OCI-LY3 (cell line): ENCODE measurements at regions not wholly inside any gene's neighbourhood (a gene's known extent, or its start where the extent isn't known, plus 50 kb on each side); places are given as distances from the start of the nearest gene placed in this dataset.
A peak's percentile ranks its signal among the peaks of the same experiment; 100 is the strongest.

Source experiments
- H2AFZ ChIP-seq: fragments of 200-600, 300-600 bp; shearing (Covaris generic); 2 replicates; pipeline ENCODE4 v1.6.0; 2014; ENCODE audit warnings: antibody characterized with exemption, low read depth, low read length
- H3K27ac ChIP-seq: fragments of 200-600, 300-600 bp; sonication (generic); 2 replicates; pipeline ENCODE4 v1.5.1; 2014; ENCODE audit warnings: mild to moderate bottlenecking, low read length, moderate library complexity, mixed read lengths
- H3K27me3 ChIP-seq: fragments of 200-600, 300-600 bp; sonication (generic); 2 replicates; pipeline ENCODE4 v1.6.1; 2014; ENCODE audit warnings: low read depth, low read length, mixed read lengths
- H3K36me3 ChIP-seq: fragments of 200-600, 300-600 bp; sonication (generic); replicated peaks from 2 replicates; pipeline ENCODE3; 2014; ENCODE audit warnings: low read depth, low read length, mixed read lengths
- H3K4me1 ChIP-seq: fragments of 300-600, 200-600 bp; sonication (generic); 2 replicates; pipeline ENCODE4 v1.6.1; 2014; ENCODE audit warnings: low read length, mixed read lengths
- H3K4me2 ChIP-seq: fragments of 200-600, 300-600 bp; sonication (generic); 2 replicates; pipeline ENCODE4 v1.6.1; 2014; ENCODE audit warnings: low read length, mixed read lengths
- H3K4me3 ChIP-seq: fragments of 300-600, 200-600 bp; sonication (generic); 2 replicates; pipeline ENCODE4 v1.5.1; 2014; ENCODE audit warnings: antibody characterized with exemption, mild to moderate bottlenecking, low read length, moderate library complexity
- H3K79me2 ChIP-seq: fragments of 300-600, 200-600 bp; shearing (Covaris generic); 2 replicates; pipeline ENCODE4 v1.6.1; 2014; ENCODE audit warnings: mild to moderate bottlenecking, low read length, mixed read lengths
- H3K9ac ChIP-seq: fragments of 300-600, 200-600 bp; shearing (Covaris generic); 2 replicates; pipeline ENCODE4 v1.6.0; 2014; ENCODE audit warnings: mild to moderate bottlenecking, low read length, moderate library complexity
- H3K9me3 ChIP-seq: fragments of 200-600, 300-600 bp; shearing (Covaris generic); 2 replicates; pipeline ENCODE4 v1.6.1; 2014; ENCODE audit warnings: low read length, mixed read lengths; ENCODE audit not compliant: insufficient read depth
- H4K20me1 ChIP-seq: fragments of 200-600, 300-600 bp; sonication (generic); 2 replicates; pipeline ENCODE4 v1.6.1; 2016; ENCODE audit warnings: low read length, mixed read lengths; ENCODE audit not compliant: insufficient read depth
- EZH2phosphoT487 ChIP-seq: fragments of 200-600 bp; shearing (Covaris generic); IDR thresholded peaks from 2 replicates; pipeline ENCODE4 v1.6.1; 2018; ENCODE audit warnings: antibody characterized with exemption, mixed run types, low read depth
- TF ChIP-seq, protein P1 (sequence below): fragments of 200-600, 300-600 bp; sonication (generic); IDR thresholded peaks from 2 replicates; pipeline ENCODE4 v1.5.1; 2014; ENCODE audit warnings: antibody characterized with exemption, low read length, low read depth

DNA sequence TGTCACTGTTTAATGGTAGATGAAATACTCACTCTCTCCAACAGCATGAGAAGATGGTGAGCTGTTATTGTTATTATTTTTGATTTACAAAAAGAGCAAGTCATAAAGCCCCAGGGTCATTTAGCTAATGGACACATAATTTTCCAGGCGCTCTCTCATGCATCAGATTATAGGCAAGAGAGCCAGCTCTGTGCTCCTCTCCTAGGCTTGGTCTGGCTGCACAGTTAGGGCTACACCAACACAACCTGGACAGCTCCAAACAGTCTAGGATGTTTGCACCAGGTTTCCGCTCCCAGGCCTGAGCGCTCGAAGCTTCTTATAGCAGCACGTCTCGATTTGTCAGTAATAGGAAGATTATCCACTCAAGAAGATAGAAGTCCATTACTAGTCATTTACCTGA, 123.7 kb downstream of the FAM43A start:
- no peak overlapping the region for H3K27ac ChIP-seq
- no peak overlapping the region for H3K4me2 ChIP-seq
- H2AFZ ChIP-seq = no peak overlapping the region
- no peaks in the 10 kb centered on the region for H3K9me3 ChIP-seq
- no peak overlapping the region for H3K9ac ChIP-seq
- no peaks in the 10 kb centered on the region for H3K36me3 ChIP-seq
- TF ChIP-seq EZH2phosphoT487 = no peak
- TF ChIP-seq, protein P1, sequence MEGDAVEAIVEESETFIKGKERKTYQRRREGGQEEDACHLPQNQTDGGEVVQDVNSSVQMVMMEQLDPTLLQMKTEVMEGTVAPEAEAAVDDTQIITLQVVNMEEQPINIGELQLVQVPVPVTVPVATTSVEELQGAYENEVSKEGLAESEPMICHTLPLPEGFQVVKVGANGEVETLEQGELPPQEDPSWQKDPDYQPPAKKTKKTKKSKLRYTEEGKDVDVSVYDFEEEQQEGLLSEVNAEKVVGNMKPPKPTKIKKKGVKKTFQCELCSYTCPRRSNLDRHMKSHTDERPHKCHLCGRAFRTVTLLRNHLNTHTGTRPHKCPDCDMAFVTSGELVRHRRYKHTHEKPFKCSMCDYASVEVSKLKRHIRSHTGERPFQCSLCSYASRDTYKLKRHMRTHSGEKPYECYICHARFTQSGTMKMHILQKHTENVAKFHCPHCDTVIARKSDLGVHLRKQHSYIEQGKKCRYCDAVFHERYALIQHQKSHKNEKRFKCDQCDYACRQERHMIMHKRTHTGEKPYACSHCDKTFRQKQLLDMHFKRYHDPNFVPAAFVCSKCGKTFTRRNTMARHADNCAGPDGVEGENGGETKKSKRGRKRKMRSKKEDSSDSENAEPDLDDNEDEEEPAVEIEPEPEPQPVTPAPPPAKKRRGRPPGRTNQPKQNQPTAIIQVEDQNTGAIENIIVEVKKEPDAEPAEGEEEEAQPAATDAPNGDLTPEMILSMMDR = no peak
- H3K79me2 ChIP-seq = no peaks in the 10 kb centered on the region
- H4K20me1 ChIP-seq = no peaks in the 10 kb centered on the region
- H3K27me3 ChIP-seq = peaks cover 3% of the 10 kb centered on the region; the same call in 1 of the 2 replicates
- H3K4me1 ChIP-seq = peaks cover 23% of the 10 kb centered on the region
- no peak overlapping the region for H3K4me3 ChIP-seq

DNA sequence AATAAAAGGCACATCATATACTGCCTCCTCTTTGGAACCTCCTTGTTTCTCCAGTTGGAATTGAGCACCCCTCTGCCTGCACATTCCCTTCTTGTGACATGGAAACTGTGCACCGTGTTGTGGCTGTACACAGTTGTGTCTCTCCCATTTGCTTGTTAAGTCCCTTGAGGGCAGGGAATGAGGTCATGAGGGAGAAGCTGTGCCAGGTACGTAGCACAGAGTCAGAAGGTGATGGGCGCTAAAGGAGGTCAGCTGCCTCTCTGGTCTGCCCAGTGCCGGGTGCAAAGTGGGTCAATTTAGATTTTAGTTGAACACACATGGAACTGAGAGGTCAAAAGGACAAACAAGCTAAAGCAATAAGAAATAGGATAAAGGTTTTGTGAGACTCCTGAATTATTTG, 124.4 kb downstream of the FAM43A start:
- Histone ChIP-seq H3K4me3 (peak overlapping the region; percentile 13; the same call in 1 of the 2 replicates), H3K4me1 (peaks cover 23% of the 10 kb centered on the region), H4K20me1 (no peaks in the 10 kb centered on the region), H2AFZ (no peak overlapping the region), H3K79me2 (no peaks in the 10 kb centered on the region), H3K27ac (no peak overlapping the region), H3K9ac (no peak overlapping the region), H3K27me3 (peaks cover 3% of the 10 kb centered on the region; the same call in 1 of the 2 replicates), H3K36me3 (no peaks in the 10 kb centered on the region), H3K4me2 (peak overlapping the region; percentile 46), H3K9me3 (no peaks in the 10 kb centered on the region)
- TF ChIP-seq, protein P1 = no peak
- no peak for TF ChIP-seq EZH2phosphoT487

DNA sequence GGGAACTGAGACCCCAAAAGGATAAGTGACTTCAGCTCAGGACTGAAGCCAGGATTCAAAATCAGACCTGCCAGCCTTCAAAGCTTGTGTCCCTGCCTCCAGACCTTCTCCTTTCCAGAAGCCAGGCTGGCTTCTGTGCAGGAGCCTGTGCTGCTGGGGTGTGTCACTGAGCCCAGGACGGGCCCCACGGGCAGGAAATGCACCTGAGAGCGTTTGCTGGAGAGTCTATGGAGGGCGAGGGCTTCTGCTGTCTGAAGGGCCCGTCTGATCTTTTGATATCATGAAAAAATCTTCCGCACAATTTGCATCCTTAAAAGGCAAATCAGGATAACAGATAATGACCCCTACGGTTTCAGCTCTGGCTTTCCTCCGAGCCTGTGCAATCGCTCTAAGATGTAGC, 125.4 kb downstream of the FAM43A start:
- no peaks in the 10 kb centered on the region for H3K79me2 ChIP-seq
- TF ChIP-seq, protein P1 = no peak
- TF ChIP-seq EZH2phosphoT487 = no peak
- H2AFZ ChIP-seq = no peak overlapping the region
- no peaks in the 10 kb centered on the region for H4K20me1 ChIP-seq
- H3K36me3 ChIP-seq = no peaks in the 10 kb centered on the region
- H3K9ac ChIP-seq = no peak overlapping the region
- H3K27me3 ChIP-seq = peaks cover 3% of the 10 kb centered on the region; the same call in 1 of the 2 replicates
- peak overlapping the region; percentile 46 for H3K4me2 ChIP-seq
- H3K4me3 ChIP-seq = no peak overlapping the region
- no peak overlapping the region for H3K27ac ChIP-seq
- no peaks in the 10 kb centered on the region for H3K9me3 ChIP-seq
- H3K4me1 ChIP-seq = peaks cover 23% of the 10 kb centered on the region

DNA sequence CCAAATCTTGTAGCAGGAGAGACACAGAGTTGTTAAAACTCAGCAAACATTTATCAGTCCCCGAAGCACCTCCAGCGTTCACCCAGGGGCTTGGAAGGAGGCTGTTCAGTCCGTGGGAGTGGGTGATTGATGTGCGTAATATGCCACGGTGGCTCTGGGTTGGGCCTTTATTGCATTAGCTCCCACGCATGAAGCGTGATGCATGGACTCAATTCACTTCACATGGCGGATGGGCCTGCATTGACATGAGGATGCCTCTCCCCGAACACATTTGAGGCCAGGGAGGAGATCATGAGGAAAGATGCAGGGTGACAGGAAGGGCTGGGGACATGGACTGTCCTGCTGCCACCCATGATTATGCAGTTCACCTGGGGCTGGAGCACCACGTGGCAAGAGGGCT, 126.5 kb downstream of the FAM43A start:
- peaks cover 3% of the 10 kb centered on the region; the same call in 1 of the 2 replicates for H3K27me3 ChIP-seq
- H3K79me2 ChIP-seq = no peaks in the 10 kb centered on the region
- H3K4me3 ChIP-seq = no peak overlapping the region
- no peak overlapping the region for H3K9ac ChIP-seq
- H4K20me1 ChIP-seq = no peaks in the 10 kb centered on the region
- H3K9me3 ChIP-seq = no peaks in the 10 kb centered on the region
- no peak overlapping the region for H3K4me2 ChIP-seq
- no peaks in the 10 kb centered on the region for H3K36me3 ChIP-seq
- peaks cover 20% of the 10 kb centered on the region for H3K4me1 ChIP-seq
- TF ChIP-seq, protein P1 = no peak
- TF ChIP-seq EZH2phosphoT487 = no peak
- H3K27ac ChIP-seq = no peak overlapping the region
- no peak overlapping the region for H2AFZ ChIP-seq
